CD4-positive, alpha-beta T cell treated with Interleukin-10 for 1 hour (primary cell): ENCODE measurements at regions not wholly inside any gene's neighbourhood (a gene's known extent, or its start where the extent isn't known, plus 50 kb on each side); places are given as distances from the start of the nearest gene placed in this dataset.

ENCODE experiments used
- DNase-seq: peaks from one replicate; pipeline ENCODE4 v3.0.0-alpha.2; 2020

DNA sequence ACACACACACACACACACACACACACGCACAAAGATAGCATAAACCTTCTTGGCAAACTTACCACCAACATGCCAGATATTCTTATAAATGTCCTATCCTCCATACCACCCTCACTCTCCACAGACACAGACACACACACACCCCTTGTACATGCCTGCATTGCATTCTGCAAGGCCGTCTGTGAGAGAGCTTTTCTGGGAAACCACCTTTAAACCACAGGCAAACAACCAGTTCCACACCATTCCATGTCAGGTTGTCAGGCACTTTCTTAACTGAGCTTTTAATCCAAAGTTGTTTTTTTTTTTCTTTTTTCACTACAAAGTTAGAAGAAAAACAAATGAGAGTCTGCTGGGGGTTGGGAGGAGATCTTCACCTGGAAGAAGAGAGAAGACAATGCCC is 221.1 kb downstream of the C1D start:
- DNase-seq = no peak

GRCh38 chr2:67842375-67842959 is 220.3 kb downstream of the C1D start:
- no peak for DNase-seq

DNA sequence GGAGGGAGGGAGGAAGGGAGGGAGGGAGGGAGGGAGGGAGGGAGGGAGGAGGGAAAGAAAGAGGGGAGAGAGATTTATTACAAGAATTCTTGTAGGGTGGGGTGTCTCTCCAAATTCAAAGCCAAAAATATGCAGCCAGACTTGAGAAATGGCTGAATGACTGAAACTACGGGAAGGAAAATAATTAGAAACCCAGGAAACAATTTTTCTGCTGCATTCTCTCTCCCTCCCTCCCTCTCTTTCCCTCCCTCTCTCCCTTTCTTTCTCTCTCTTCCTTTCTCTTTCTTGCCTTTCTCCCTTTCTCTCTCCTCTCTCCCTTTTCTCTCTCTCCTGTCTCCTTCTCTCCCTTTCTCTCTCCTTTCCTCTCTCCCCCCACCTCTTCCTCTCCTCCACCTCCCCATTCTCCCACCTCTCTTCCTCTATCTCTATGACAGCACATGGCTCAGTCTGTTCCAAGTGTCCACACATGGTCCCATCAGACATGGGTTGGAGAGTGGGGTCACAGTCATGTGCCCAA is 218.7 kb downstream of the C1D start:
- no peak for DNase-seq

GRCh38 chr2:67845621-67846369 is 217.0 kb downstream of the C1D start:
- no peak for DNase-seq

GRCh38 chr2:67846370-67847070 is 216.3 kb downstream of the C1D start:
- peak; percentile 21 for DNase-seq

- no peak for DNase-seq
Observed at GRCh38 chr2:67848551-67849285, 214.1 kb downstream of the C1D start.

DNA sequence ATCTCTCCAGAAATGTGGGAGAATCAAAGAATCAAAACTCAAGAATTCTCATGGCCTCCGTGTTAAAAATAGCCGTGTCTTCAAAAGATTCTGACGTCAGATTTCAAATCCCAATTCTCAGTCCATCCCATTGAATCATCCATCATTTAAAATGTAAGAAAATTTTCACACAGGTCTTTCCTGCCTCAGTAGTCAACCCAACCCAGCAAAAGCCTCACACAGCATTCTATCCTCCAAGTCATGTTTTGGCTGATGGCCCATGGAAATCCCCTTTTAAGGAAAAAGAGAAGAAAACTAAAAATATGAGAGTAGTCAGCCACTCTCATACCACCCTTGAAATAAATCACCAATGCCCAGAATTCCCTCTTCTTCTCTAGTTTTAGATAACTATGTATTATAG is 211.8 kb downstream of the C1D start:
- no peak for DNase-seq

GRCh38 chr2:67851956-67852824 is 210.6 kb downstream of the C1D start:
- no peak for DNase-seq

GRCh38 chr2:67854103-67854743 is 208.6 kb downstream of the C1D start:
- no peak for DNase-seq

DNA sequence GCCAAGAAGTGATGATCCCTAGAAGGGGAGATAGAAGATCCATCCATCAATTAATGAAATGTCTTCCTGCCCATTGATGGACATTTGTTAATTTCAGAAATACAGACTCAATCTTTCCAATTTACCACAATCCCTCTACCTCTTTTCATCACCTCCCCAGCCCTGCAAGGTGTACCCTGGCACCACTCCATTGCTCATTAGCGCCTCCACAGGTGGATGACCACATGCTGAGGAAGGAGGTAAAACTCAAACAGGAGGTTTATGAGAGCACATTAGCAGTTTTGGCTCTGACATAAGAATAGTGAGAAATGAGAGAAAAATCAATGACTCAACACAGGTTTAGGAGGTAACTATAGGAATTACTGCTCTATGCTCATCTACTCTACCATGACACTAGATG is 208.0 kb downstream of the C1D start:
- no peak for DNase-seq

DNA sequence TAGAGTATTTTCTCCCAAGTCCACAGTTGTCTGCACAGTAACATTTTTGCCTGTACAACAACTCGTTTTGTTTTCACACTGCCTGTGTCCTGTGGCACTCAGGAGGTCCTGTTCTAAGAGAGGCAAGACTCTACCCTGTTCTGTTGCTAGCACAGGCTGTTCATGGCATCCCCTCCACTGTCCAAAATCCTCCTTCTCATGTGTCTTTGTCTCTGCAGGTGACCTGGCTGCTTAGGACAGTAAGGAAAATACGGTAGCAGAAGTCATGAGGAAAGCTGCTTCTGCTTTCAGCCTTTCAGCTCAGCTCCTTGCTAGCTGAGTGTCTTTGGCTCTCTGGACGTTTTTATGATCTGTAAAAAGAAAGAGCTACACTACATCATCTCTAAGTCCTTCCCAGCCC is 205.9 kb downstream of the C1D start:
- DNase-seq = no peak

DNA sequence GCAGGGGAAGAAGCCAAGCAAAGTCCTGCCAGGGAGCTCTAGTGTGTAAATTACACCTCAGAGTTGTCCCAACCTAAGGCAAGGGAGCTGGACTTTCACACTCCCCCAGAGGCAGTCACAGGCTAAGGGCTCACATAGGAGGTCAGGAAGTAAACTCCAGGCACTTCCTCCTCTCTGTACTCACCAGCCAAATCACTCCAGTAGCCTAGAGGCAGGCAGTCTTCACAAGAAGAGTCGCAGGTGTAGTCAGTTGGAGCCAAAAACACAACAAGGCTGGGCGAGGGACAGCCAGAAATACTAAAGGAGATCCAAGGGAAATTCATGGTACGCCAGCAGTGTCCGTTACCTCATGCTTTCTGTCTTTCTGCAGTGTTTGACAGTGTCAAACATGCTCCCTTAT is 205.0 kb downstream of the C1D start:
- no peak for DNase-seq

- no peak for DNase-seq
Observed at GRCh38 chr2:67858886-67859285, 203.9 kb downstream of the C1D start.

GRCh38 chr2:67865917-67866316 is 196.9 kb downstream of the C1D start:
- no peak for DNase-seq

DNA sequence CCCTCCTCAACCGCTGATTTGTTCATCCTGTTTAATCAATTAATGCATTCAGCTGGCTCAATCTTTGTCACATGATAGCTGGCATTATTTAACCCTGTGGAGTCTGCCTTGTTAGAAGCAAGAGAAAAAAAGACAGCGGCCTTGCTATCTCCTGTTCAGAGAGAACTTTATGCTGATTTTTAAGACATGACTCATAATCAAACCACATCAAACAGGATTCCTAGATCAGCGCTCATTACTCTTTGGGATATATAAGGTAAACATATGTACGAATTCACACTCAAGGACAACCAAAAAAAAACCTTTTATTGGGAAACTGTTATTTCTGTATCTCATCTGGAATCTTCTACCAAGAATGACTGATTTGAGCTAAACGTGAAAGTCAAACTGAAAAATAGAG is 195.1 kb downstream of the C1D start:
- no peak for DNase-seq

GRCh38 chr2:67871686-67872412 is 191.0 kb downstream of the C1D start:
- no peak for DNase-seq

- no peak for DNase-seq
Observed at GRCh38 chr2:67872481-67872880, 190.3 kb downstream of the C1D start.

DNA sequence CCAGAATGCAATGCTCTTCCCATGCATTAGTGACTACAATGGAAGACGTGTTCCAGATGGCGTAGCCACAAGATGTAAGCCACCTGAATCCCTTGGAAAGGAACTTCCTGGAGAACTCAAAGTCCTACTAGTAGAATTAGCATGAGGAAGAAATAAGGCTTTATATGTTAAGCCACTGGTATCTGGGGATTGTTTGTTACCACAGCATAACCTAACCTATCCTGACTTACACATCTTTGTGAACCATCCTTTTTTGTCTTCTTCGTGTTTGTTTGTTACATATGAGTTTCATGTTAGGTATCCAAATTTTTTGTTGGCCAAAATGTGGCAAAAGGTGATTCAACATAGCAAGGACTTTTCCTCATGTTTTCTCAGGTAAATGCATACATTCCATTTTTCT is 188.9 kb downstream of the C1D start:
- no peak for DNase-seq

- DNase-seq = no peak
Observed at GRCh38 chr2:67876176-67876575, 186.6 kb downstream of the C1D start.

DNA sequence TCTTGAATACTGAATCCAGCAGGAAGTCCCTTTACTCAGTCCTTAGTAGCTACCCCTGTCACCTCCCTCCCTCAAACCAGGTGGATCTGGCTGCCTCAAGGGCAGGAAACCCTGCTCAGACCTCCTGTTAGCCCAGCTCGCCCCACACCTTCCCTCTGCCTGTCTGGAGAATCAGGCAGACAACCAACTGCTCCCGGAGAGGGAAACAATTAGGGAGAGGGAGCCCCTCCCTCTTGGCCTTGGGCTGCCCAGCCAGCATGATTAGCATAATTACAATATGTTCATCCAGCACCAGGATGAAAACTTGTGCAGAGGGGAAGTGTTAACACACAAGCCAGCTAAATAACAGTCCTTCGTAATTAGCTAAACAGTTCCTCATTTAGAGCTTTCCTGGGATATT is 185.5 kb downstream of the C1D start:
- DNase-seq = no peak

- no peak for DNase-seq
Observed at GRCh38 chr2:67878743-67879142, 184.1 kb downstream of the C1D start.
